ENCODE measurements at regions not wholly inside any gene's neighbourhood (a gene's known extent, or its start where the extent isn't known, plus 50 kb on each side); places are given as distances from the start of the nearest gene placed in this dataset.

- TF ChIP-seq HDGF (IDR thresholded peaks at IDR 0.05; ENCODE audit: borderline replicate concordance) (no peak), FOXK2 (IDR thresholded peaks at IDR 0.05) (no peak), L3MBTL2 (conservative IDR thresholded peaks at IDR 0.05) (no peak), ARNT (IDR thresholded peaks at IDR 0.05) (no peak), TARDBP (IDR thresholded peaks at IDR 0.05) (no peak), ELF4 (IDR thresholded peaks at IDR 0.05) (no peak), SP1 (IDR thresholded peaks at IDR 0.05) (no peak)
These were observed 651.4 kb upstream of the NECTIN3 start for GRCh38 chr3:110420158-110420641.

All from HEK293T (cell line).